GM19467 (cell line): ENCODE measurements at regions not wholly inside any gene's neighbourhood (a gene's known extent, or its start where the extent isn't known, plus 50 kb on each side); places are given as distances from the start of the nearest gene placed in this dataset.
"Not testable (repeated sequence)": the region's sequence is repeated elsewhere in the genome, so short reads cannot be mapped to it uniquely, and the experiment has no call there.

Experiments
- ATAC-seq: cut with Tn5 transposase; IDR thresholded peaks from one replicate; pipeline ENCODE4 v1.9.1; 2021; ENCODE audit warnings: mild to moderate bottlenecking, moderate library complexity; ENCODE audit not compliant: unreplicated experiment

GRCh38 chr4:82097504-82097903, 276.3 kb downstream of the HNRNPD start:
- no peak for ATAC-seq

- no peak for ATAC-seq
Observed at GRCh38 chr4:82090717-82091116, 283.1 kb downstream of the HNRNPD start.

DNA sequence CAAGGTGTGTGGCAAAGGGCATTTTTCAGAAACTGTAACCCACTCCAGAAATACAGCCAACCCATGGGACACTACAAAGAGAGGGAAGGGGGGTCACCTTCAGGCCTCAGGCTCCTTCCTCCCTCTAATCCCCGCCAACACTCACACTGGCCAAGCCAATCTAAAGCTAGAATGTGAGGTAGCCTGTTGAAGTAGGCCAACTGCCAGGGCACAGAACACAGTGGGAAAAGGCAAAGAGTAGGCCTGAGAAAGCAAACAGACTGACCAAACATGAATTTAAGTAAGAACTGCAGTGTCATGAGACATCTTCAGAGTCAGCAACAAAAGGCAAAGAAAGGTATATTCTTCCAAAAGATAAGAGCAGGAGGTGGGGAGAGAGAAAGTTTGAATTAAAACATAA, 289.0 kb downstream of the HNRNPD start:
- ATAC-seq: no peak

- not testable (repeated sequence) for ATAC-seq
Observed at GRCh38 chr4:82077471-82077995, 296.3 kb downstream of the HNRNPD start.

DNA sequence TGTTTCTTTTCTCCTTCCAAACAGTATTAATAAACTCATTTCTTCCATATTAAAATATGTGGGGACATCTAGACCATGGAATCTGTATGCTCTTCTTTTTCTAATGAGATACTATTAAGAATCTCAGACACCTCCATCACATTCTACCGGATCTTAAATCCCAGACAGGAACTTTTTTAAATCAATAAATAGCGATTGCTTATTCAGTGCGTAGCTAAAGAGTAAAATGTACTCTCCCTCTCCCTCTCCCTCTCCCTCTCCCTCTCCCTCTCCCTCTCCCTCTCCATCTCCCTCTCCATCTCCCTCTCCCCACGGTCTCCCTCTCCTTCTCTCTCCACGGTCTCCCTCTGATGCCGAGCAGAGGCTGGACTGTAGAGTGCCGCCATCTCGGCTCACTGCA, 297.0 kb downstream of the HNRNPD start:
- no peak for ATAC-seq

DNA sequence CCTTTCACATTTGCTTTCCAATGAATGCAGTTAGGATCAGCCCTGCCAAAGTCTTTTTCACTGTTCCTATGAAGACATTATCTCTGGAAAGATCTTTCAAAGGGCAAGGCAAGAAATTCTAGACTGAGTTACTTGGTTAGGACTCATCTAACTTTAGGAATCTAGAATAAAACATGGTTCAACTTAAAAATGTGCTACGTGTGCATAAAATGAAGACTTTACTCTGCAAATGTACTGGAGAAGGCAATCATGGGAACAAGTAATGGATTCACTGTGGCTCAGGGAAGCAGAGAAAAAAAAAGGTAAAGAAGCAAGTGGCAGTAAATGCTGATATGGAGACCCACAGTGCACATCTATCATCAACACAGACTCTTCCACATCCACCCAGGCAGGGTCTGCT, 297.4 kb downstream of the HNRNPD start:
- no peak for ATAC-seq

- no peak for ATAC-seq
Observed at GRCh38 chr4:82071951-82072350, 301.8 kb downstream of the HNRNPD start.

GRCh38 chr4:82069883-82070638, 303.7 kb downstream of the HNRNPD start:
- no peak for ATAC-seq

DNA sequence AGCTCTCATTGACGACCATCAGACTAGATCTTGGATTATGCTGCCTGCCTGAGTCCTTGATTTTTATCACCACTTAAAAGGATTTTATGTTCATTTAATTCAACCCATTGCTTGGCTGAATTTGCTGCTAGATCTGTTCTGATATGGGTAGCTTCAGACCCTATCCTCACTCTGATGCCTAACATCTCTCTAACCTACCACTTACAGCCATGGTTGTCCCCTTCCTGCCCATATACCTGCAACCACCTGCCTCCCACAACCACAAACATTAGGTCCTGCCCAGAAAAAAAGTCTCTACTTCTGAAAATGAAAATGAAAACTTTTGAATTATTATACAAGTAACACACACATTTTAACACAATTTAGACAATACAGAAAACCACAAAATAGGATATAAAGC, 310.8 kb downstream of the HNRNPD start:
- no peak for ATAC-seq

GRCh38 chr4:82057990-82058544, 315.7 kb downstream of the HNRNPD start:
- ATAC-seq: no peak

- ATAC-seq: no peak
Observed at GRCh38 chr4:82055156-82055555, 318.6 kb downstream of the HNRNPD start.

DNA sequence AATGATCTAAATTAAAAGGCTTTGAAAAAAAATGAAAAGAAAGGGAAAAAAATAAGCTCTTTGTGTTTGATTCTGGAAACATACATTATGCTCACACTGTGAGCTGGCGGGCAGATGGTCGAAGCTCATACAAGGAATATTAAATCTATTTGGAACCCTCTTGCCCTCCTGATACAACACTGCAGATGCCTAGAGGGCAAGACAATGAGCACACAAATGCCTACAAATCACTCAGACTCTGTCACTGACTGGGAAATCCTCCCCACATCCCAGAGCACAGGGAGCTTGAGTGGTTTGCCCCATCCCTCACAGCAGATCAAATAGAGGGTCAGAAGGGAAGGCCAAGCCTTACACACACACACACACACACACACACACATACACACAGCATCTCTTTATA, 320.4 kb downstream of the HNRNPD start:
- no peak for ATAC-seq

GRCh38 chr4:82050796-82051195, 323.0 kb downstream of the HNRNPD start:
- no peak for ATAC-seq

DNA sequence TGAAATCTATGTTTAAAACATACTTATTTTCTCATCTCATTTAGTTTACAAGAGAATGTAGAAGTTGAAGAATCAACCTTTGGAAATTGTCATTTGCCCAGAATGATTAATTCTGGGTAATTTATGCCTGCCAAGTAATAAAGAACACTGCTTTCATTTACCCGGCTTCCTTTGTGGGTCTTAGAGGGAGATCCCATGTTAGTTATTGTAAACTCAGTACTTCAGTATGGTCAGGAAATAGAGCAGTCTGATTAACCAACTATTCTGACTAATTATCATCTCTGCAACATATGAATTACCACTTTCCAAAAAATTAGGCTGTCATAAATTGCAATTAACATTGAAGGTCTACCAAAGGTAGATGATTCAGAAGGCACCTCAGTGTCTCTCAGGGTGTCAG, 324.5 kb downstream of the HNRNPD start:
- no peak for ATAC-seq

GRCh38 chr4:82047731-82048130, 326.1 kb downstream of the HNRNPD start:
- no peak for ATAC-seq

GRCh38 chr4:82046796-82047195, 327.0 kb downstream of the HNRNPD start:
- no peak for ATAC-seq

GRCh38 chr4:82045267-82045666, 328.5 kb downstream of the HNRNPD start:
- ATAC-seq: no peak

GRCh38 chr4:82044141-82044993, 329.4 kb downstream of the HNRNPD start:
- no peak for ATAC-seq

DNA sequence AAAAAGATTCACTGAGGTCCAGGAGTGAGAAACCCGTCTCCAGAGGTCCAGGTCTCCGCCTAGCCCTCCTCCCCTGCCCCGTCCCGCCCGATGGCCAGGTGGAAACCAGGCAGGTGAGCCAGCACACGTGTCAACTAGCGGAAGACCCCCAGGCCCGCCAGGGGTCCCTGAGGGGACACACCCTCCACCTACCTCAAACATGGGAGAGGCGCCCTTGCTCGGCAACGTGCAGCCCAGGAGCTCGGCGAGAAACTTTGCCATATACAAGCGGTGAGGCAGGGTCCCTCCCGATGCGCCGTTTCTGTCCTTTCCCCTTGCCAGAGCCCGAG, 330.0 kb downstream of the HNRNPD start:
- ATAC-seq: no peak

- no peak for ATAC-seq
Observed at GRCh38 chr4:82043081-82043808, 330.5 kb downstream of the HNRNPD start.

DNA sequence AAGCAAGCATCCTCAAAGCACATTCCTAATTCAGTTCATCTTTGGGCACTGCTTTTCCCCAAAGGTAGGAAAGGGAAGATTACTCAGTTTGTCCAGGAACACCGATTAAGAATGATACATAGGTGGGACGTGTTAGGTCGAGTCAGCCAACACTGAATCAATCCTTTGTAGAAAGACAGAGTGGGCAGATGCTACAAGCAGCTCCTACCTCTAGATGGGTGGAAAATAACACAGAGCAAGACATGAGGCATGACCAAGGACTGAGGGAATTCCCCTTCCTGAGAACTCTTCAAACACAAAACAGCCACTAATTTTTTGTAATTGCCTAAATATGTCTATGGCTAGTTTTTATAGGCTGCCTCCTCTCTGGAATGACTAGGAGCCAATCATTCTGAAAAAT, 331.7 kb downstream of the HNRNPD start:
- ATAC-seq: no peak
